GM20431 (cell line): ENCODE measurements at regions not wholly inside any gene's neighbourhood (a gene's known extent, or its start where the extent isn't known, plus 50 kb on each side); places are given as distances from the start of the nearest gene placed in this dataset.

Source experiments
- in situ Hi-C: fragments of 300-500 bp; cut with MseI, MboI; formaldehyde crosslinking; loops from one replicate; pipeline ENCODE4 v1.15.0; 2020; ENCODE audit warnings: low sequenced_read_pairs; ENCODE audit not compliant: unreplicated experiment

DNA sequence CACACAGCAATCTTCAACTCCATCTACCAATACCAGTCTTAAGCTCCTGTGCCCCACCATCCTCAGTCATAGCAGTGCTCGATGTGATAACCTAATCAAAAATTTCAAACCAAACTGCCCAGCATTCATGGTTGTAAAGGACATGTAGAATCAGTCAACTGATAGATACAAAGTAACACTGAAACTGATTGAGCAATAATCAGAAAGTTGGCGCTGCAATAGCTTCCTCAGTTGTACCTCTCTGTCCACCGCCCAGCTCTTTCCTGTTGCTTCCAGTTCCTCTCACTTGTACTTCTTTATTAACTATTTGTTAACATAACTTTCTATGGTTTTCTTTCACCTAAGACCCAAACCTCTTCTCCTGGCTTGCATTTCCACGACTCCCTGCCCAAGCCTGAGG is 745.7 kb downstream of the PDCD6IP start:
- in situ Hi-C loops: no loop called here

GRCh38 chr3:34547297-34547920 is 749.0 kb downstream of the PDCD6IP start:
- in situ Hi-C loops: no loop called here

GRCh38 chr3:34567266-34567665 is 768.8 kb downstream of the PDCD6IP start:
- in situ Hi-C loops: no loop called here

GRCh38 chr3:34568766-34569165 is 770.3 kb downstream of the PDCD6IP start:
- in situ Hi-C loops: no loop called here

DNA sequence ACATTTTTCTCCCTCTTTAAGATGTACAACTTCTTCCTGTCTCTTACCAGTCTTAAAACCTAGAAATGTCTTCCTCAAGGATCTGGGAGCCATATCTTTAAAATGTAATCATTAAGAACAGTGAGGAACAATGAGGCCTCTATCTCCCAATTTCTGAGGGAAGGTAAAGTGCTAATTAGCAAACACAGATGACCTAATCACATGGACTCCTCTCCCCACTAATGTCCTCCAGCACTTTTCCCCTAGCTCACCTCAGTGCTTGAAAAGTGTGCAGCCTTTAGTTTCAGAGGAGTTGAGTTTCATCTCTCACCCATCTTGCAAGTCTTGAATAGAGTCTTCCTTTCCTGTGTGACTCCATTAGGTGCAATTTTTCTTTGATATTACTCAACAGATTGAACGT is 771.0 kb downstream of the PDCD6IP start:
- in situ Hi-C loops: no loop called here

DNA sequence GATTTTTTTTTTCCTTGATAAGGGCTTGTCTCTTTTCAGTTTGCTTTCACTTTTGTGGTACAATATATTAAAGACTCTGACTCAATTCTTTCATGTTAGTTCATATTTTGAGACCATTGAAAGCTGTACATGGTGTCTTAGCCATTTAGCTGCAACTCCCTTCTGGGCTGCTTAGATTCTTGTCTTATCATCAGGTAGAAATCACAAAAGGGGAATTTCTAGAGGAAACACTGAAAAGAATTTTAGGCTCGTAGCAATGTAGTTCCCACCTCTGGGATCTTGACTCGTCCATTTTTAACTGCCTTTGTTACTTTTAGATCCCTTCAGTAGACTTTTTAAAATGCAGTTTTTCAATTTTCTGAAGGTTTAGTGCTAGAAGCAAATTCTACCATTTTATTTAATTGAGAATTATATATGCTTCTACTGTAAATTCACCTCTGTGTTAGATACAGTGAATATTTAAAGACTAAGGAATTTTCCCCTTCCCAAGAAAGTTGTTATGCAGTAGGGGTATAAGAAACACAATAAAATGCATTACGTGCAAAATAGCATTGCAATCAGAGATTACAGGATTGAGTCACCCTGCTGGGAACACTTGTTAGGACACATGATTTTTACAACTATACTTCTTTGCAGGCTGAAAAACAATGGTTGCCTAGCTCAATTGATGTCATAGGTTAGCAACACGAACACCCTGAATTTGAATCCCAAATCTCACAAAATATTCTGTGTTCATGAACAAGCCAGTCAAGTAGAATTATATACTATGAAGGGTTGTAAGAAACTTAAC is 772.7 kb downstream of the PDCD6IP start:
- in situ Hi-C loops: no loop called here

DNA sequence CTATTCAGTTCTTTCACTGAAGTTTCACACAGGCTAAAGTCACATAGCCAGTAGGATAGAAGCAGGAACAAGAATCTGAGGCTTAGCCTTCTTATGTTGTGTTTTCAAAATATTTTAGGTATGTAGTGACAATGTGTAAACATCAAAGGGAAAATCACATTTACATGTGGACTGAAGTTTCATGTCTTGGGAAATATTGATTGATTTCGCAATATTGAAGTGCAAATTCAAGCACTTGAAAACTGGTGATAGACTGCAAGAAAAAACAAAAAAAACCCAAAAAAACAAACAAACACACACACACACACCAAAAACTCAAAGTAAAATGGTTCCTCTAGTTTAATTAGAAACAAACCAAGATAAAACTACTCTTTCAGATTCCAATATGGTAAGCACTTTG is 773.3 kb downstream of the PDCD6IP start:
- in situ Hi-C loops: no loop called here

GRCh38 chr3:34575776-34576175 is 777.3 kb downstream of the PDCD6IP start:
- in situ Hi-C loops: no loop called here

- in situ Hi-C loops: no loop called here
Observed at GRCh38 chr3:34582055-34582454, 783.6 kb downstream of the PDCD6IP start.

GRCh38 chr3:34583451-34583850 is 785.0 kb downstream of the PDCD6IP start:
- in situ Hi-C loops: no loop called here

GRCh38 chr3:34584971-34585370 is 786.5 kb downstream of the PDCD6IP start:
- in situ Hi-C loops: no loop called here

- in situ Hi-C loops: no loop called here
Observed at GRCh38 chr3:34599595-34599994, 801.2 kb downstream of the PDCD6IP start.

DNA sequence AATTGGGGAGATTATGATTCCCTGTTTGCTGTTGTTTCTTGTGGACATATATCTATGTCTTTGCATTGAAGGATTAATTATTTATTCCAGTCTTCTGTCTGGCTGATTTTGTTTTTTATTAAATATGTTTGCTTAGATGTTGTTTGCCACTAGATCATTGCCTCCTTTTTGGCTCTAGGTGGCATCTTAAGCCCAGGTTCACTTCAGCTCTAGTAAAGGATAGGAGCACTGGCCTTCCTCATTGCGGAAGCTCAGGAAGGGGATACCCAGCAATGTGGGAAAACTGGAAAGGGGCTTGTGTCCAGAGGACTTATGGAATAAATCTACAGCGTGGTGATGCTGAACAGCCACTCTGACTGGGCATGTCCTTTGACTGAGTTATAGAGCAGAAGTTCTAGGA is 821.6 kb downstream of the PDCD6IP start:
- in situ Hi-C loops: no loop called here

GRCh38 chr3:34626699-34627098 is 828.3 kb downstream of the PDCD6IP start:
- in situ Hi-C loops: no loop called here

DNA sequence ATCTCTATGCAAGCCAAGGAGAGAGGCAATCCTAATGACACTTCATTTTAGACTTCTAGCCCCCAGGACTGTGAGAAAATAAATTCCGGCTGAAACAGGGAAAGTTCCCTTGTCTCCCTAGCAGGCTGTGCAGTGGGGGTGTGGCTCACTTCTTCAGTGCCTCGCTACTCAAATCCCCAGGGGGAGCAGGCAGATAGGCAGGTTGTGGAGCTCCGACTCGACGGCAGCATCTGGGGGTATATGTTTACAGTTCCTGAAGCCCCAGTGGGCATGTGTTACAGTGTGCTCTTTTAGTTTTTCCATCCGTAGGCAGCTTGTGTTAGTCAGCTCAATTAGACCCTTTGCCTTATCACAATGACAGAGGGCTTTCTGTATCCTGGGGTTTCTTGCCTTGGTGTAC is 836.5 kb downstream of the PDCD6IP start:
- in situ Hi-C loops: no loop called here

- in situ Hi-C loops: no loop called here
Observed at GRCh38 chr3:34635352-34635850, 837.0 kb downstream of the PDCD6IP start.

- in situ Hi-C loops: no loop called here
Observed at GRCh38 chr3:34646911-34647460, 848.6 kb downstream of the PDCD6IP start.

DNA sequence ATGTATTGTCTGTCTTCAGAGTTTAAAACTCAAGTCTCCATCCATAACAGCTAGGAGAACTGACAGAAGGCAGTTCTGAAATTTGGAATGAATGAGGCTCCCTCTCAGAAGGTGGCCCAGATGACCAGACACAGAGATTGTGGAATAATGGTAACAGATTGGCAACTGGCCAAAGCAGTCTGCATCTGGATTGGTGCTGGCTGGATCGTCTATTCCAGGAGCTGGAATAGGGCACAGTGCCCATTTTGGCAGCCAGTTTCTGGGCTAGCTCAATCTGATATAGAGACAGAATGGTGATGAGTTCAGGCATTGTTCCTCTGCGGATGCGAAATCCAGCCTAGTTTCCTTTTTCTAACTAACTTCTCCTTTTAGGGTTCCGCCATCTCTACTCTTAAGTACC is 851.7 kb downstream of the PDCD6IP start:
- in situ Hi-C loops: no loop called here

GRCh38 chr3:34668915-34669314 is 870.5 kb downstream of the PDCD6IP start:
- in situ Hi-C loops: no loop called here

GRCh38 chr3:34669490-34669889 is 871.1 kb downstream of the PDCD6IP start:
- in situ Hi-C loops: no loop called here

DNA sequence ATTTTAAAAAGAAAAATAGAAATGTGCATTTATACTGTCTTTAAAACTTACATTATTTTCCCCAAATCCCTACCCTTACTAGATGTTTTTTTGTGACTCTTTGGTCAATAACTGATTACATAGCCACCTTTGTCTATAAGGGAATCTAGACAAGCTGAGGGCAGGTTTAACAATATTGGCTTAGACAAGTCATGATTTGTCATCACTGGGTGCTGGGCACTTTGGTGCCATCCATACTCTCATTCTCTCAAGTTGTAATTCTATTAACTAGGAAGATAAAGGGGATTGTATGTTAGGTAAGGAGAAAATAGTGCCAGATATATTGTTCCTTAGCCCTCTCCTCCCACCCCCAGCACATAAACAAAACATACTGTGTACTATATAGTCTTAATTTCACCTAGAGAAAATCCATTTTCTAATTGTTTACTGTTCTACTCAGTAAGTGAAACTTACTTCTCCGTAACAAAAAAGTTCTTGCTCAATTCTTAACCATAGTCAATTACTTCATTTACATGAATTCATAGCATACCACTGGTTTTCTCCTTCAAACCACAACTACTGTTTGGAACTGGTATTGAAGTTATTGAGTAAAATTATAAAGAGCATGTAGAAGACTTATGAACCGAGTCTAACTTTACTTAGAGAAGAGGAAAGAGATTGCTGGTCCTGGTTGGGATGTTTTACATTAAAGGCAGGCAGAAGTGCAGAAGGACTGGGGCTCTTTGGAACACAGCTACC is 877.1 kb downstream of the PDCD6IP start:
- in situ Hi-C loops: loop anchor here (25.0 kb wide), 1 partner anchor 788 kb away; no protein-coding TSS in a partner anchor
